NT2/D1 (cell line): ENCODE measurements at regions not wholly inside any gene's neighbourhood (a gene's known extent, or its start where the extent isn't known, plus 50 kb on each side); places are given as distances from the start of the nearest gene placed in this dataset.

Experiments
- SUZ12 ChIP-seq: IDR thresholded peaks from 2 replicates; pipeline ENCODE4 v1.6.1; 2011; ENCODE audit not compliant: insufficient read length, insufficient read depth; ENCODE audit errors: extremely low read depth
- YY1 ChIP-seq: IDR thresholded peaks from 2 replicates; pipeline ENCODE4 v1.6.1; 2011; ENCODE audit not compliant: insufficient read length, insufficient read depth
- ZNF274 ChIP-seq: IDR thresholded peaks from 2 replicates; pipeline ENCODE4 v1.6.1; 2011; ENCODE audit warnings: mild to moderate bottlenecking, low read depth, low read length

DNA sequence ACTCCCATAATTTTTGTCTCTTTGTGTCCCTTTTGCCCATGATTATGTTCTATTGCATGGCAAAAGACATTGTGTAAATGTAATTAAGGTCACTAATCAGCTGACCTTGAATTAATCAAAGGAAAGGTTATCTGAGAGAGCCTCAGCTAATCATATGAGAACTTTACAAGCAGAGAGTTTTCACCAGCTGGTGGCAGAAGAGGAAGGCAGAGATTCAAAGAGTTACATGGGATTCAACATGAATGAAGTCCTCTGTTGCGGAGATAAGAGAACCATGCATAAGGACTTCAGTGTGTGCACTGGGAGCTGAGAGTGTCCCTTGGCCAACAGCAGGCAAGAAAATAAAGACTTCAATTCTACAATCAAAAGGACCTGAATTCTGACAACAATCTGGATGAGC, 494.1 kb upstream of the ARID1B start:
- TF ChIP-seq ZNF274 = no peak
- TF ChIP-seq YY1 = no peak
- TF ChIP-seq SUZ12 = no peak
